Testis (tissue), 2 donors: ENCODE measurements at regions not wholly inside any gene's neighbourhood (a gene's known extent, or its start where the extent isn't known, plus 50 kb on each side); places are given as distances from the start of the nearest gene placed in this dataset.

Experiments used
- CTCF ChIP-seq, 3 experiments: fragments of 450-650 bp in 2 of 3; fragments of 200-600 bp in 1 of 3; sonication (generic) in 1 of 3; IDR thresholded peaks; one replicate each; pipeline ENCODE4 v1.5.1; 2016 to 2019; ENCODE audit warnings: antibody characterized with exemption in 3 of 3, mild to moderate bottlenecking in 2 of 3, moderate library complexity in 1 of 3
- POLR2A ChIP-seq: fragments of 450-650 bp; IDR thresholded peaks from one replicate; pipeline ENCODE4 v1.6.1; 2017; ENCODE audit warnings: antibody characterized with exemption, mild to moderate bottlenecking, moderate library complexity

GRCh38 chr12:115185506-115185905, 501.5 kb upstream of the TBX3 start:
- TF ChIP-seq CTCF (IDR thresholded peaks at IDR 0.05) (no peak), POLR2A (no peak)
